Testis (tissue), 2 donors: ENCODE measurements at regions not wholly inside any gene's neighbourhood (a gene's known extent, or its start where the extent isn't known, plus 50 kb on each side); places are given as distances from the start of the nearest gene placed in this dataset.

Source experiments
- DNase-seq: peaks from one replicate; pipeline ENCODE4 v3.0.0-alpha.2; 2019
- H3K27ac ChIP-seq, 2 donors: fragments of 200-600 bp; sonication (generic); one replicate each; pipeline ENCODE4 v1.5.1; 2019
- H3K27me3 ChIP-seq: fragments of 200-600 bp; sonication (generic); one replicate; pipeline ENCODE4 v1.5.1; 2019
- H3K36me3 ChIP-seq: fragments of 200-600 bp; sonication (generic); one replicate; pipeline ENCODE4 v1.5.1; 2017; ENCODE audit warnings: low read depth; ENCODE audit errors: missing control alignments
- H3K4me1 ChIP-seq: fragments of 200-600 bp; sonication (generic); one replicate; pipeline ENCODE4 v1.5.1; 2019
- H3K4me3 ChIP-seq, 2 donors: fragments of 200-600 bp; sonication (generic); one replicate each; pipeline ENCODE4 v1.5.1; 2017 to 2019
- H3K9me3 ChIP-seq: fragments of 200-600 bp; sonication (generic); one replicate; pipeline ENCODE4 v1.5.1; 2017
- CTCF ChIP-seq, 3 experiments: fragments of 450-650 bp in 2 of 3; fragments of 200-600 bp in 1 of 3; sonication (generic) in 1 of 3; IDR thresholded peaks; one replicate each; pipeline ENCODE4 v1.5.1; 2016 to 2019; ENCODE audit warnings: antibody characterized with exemption in 3 of 3, mild to moderate bottlenecking in 2 of 3, moderate library complexity in 1 of 3
- POLR2A ChIP-seq: fragments of 450-650 bp; IDR thresholded peaks from one replicate; pipeline ENCODE4 v1.6.1; 2017; ENCODE audit warnings: antibody characterized with exemption, mild to moderate bottlenecking, moderate library complexity
- WGBS, 2 donors: methylation state at CpG; one replicate each; pipeline ENCODE4 v1.1.5; 2018; 5-methylcytosine and 5-hydroxymethylcytosine counted together
- intact Hi-C: fragments of 100-400 bp; cut with DNase I; formaldehyde crosslinking; loops from one replicate; pipeline ENCODE4 v1.15.1; 2023; ENCODE audit warnings: low total_unique reads

GRCh38 chr13:31515427-31515826, 223.9 kb upstream of the RXFP2 start:
- no peak for DNase-seq
- TF ChIP-seq CTCF (IDR thresholded peaks at IDR 0.05) (no peak), POLR2A (no peak)
- Histone ChIP-seq H3K27me3 (no peaks in the 10 kb centered on the region), H3K9me3 (no peaks in the 10 kb centered on the region), H3K4me3 (no peak overlapping the region), H3K36me3 (no peaks in the 10 kb centered on the region), H3K4me1 (no peaks in the 10 kb centered on the region), H3K27ac (no peak overlapping the region)
- 39 to 52% methylated on average over 1 of the region's 1 CpG for WGBS, 2 donors
- intact Hi-C loops = no loop called here

- Histone ChIP-seq H3K27me3 (no peaks in the 10 kb centered on the region), H3K36me3 (no peaks in the 10 kb centered on the region), H3K9me3 (no peaks in the 10 kb centered on the region), H3K4me3 (no peak overlapping the region), H3K27ac (no peak overlapping the region), H3K4me1 (no peaks in the 10 kb centered on the region)
- DNase-seq = no peak
- no peak for TF ChIP-seq POLR2A
- TF ChIP-seq CTCF (IDR thresholded peaks at IDR 0.05) = no peak
- intact Hi-C loops = no loop called here
- 99 to 100% methylated on average over 3 of the region's 3 CpGs for WGBS, 2 donors
Observed at GRCh38 chr13:31517599-31517998, 221.7 kb upstream of the RXFP2 start.

GRCh38 chr13:31518645-31519044, 220.7 kb upstream of the RXFP2 start:
- TF ChIP-seq CTCF (IDR thresholded peaks at IDR 0.05) = no peak
- WGBS, 2 donors = 53 to 58% methylated on average over 4 of the region's 4 CpGs
- Histone ChIP-seq H3K4me1 (no peaks in the 10 kb centered on the region), H3K4me3 (no peak overlapping the region), H3K27ac (no peak overlapping the region), H3K9me3 (no peaks in the 10 kb centered on the region), H3K36me3 (no peaks in the 10 kb centered on the region), H3K27me3 (no peaks in the 10 kb centered on the region)
- no peak for DNase-seq
- intact Hi-C loops = no loop called here

GRCh38 chr13:31521435-31521834, 217.9 kb upstream of the RXFP2 start:
- Histone ChIP-seq H3K4me3 (no peak overlapping the region), H3K4me1 (no peaks in the 10 kb centered on the region), H3K9me3 (no peaks in the 10 kb centered on the region), H3K27ac (no peak overlapping the region), H3K27me3 (no peaks in the 10 kb centered on the region), H3K36me3 (no peaks in the 10 kb centered on the region)
- no peak for DNase-seq
- intact Hi-C loops = no loop called here
- TF ChIP-seq CTCF (IDR thresholded peaks at IDR 0.05) (no peak), POLR2A (no peak)

- no peak for DNase-seq
- Histone ChIP-seq H3K27ac (no peak overlapping the region), H3K36me3 (no peaks in the 10 kb centered on the region), H3K4me3 (no peak overlapping the region), H3K27me3 (no peaks in the 10 kb centered on the region), H3K9me3 (no peaks in the 10 kb centered on the region), H3K4me1 (no peaks in the 10 kb centered on the region)
- TF ChIP-seq POLR2A (no peak), CTCF (IDR thresholded peaks at IDR 0.05) (no peak)
- intact Hi-C loops = no loop called here
- 79 to 81% methylated on average over 1 of the region's 1 CpG for WGBS, 2 donors
Observed at GRCh38 chr13:31522396-31522795, 216.9 kb upstream of the RXFP2 start.
